T-helper 9 cell (primary cell): ENCODE measurements at regions not wholly inside any gene's neighbourhood (a gene's known extent, or its start where the extent isn't known, plus 50 kb on each side); places are given as distances from the start of the nearest gene placed in this dataset.

Source experiments
- DNase-seq: peaks from one replicate; pipeline ENCODE4 v3.0.0-alpha.2; 2020

DNA sequence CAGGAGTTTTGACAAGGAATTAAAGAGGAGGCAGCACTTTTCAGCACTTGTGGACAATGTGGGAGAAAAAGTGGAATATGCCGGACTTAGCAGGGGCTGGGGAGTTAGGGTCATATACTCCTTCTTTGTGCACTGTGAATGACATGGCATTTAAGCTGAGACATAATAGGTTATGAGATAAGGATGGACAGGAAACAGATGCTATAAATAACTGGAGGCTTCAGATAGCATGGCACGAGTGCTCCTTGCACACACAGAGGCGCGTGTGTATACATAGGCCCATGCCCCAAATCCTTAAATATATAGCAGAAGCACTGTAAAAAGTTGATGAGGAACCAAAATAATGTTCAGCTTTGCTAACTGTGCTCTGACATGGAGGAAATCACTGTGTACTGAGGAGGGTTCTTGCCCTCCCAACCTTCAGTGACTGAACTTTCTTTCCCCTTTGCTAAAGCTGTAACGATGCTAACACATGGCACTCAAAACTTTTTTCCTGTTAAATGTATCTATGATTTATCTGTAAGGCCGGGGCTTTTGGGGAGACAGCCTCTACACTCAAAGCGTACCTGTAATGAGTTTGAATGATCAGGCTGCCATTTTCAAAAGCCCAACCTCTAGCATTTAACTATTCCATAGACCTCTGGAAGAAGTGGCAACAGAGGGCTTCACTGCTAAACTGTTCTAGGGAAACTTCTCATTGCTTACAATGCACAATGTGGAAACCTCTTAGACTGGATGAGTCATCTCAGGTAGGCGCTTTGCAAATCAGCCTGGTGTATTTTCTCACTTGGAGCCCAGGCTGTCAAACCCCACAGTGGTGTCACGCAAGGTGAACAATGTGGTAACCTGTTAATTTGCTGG lies 784.6 kb downstream of the NR2F2 start:
- DNase-seq = no peak

DNA sequence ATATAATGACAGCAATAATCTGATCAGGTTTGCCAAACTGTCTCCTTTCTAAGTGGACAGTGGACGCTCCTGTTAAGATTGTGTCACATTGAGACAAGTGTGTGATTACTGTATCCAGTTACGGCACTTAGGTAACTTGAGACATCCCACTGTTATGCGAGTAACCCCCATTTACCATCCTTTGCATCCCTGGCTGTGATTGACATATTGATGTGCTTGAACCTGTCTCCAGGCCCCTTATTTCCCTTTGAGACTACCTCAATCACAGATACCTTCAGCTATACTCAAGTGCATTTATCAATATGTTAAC lies 785.2 kb downstream of the NR2F2 start:
- no peak for DNase-seq

DNA sequence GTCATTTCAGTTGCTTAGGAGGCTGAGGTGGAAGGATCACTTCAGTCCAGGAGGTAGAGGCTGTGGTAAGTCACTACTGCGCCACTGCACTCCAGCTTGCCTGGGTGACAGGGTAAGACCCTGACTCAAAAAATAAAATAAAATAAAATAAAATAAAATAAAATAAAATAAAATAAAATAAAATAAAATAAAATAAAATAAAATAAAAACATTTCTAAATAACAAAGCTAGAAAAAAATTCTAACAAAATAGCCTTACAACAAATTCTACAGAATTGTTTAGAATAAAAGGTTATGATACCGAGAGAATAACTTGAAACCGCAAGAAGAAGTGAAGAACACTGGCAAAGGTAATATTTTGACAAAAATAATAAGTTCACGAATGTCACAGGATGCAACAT lies 794.3 kb downstream of the NR2F2 start:
- DNase-seq = no peak

DNA sequence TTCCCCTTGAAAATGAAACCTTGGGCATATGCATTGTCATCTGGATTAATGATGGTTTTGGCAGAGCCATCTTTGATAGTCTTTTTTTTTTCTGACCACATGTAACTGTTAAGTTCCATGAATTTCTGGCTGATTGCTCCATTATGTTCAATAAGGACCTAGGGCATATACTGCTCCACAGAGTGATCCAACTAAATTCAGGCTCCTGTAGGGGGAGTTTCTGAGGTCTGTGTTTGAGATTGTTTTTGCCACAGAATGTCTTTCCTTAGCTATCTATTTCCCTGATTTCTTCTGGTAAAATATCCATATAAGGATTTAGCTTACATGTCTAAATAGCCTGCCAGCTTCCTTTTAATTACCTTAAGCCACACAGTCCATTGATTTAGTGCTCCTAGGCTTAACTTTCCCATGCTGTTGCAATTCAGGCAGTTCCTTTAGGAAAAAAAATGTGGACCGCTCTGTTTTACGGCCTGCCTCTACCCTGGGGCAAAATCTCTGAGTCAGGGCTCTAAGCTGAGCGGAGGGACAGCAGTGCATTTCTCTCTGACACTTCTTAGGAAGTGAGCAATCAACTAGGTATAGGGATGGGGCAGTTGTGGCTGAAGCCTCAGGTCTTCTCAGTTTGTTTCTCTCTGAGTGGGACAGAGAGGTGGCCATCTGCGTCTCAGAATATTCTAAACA lies 796.2 kb downstream of the NR2F2 start:
- DNase-seq = no peak

GRCh38 chr15:97129674-97130073 lies 799.2 kb downstream of the NR2F2 start:
- DNase-seq = no peak

GRCh38 chr15:97140216-97140615 lies 809.7 kb downstream of the NR2F2 start:
- DNase-seq = no peak

DNA sequence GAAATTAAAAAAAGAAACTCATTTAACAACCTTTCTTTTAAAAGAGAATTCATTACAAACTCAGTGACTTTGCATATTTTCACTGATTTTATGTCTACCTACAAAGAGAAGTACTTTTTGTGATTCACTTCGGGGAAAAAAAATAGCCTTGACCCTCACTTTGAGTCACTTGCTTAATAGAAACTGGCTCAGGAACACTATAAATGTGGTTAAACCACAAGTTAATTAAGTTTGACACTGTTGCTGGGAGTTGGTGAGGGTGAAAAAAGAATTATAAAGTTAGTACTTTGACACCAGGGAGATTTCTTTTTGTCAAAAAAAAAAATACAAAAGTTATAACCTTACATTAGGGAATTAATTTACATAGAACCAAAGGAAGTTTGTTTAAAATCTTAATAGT lies 810.9 kb downstream of the NR2F2 start:
- no peak for DNase-seq

DNA sequence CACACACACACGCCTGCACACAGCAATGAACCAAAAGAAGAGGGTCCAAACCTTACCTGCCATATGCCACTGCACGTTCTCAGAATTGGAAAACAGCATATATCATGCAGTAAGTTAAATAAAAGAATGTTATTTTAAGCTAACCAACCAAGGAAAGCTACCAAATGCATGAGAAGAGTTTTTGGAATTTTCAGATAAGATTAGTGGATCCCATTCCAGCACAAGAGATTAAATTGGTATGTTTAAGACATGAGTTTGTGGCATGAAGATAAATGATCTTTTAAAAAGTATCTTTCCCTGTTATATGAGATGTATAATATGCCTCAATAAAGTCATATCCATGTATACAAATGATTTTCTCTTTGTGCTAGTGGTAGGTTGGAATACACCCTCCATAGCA lies 811.4 kb downstream of the NR2F2 start:
- DNase-seq = no peak

DNA sequence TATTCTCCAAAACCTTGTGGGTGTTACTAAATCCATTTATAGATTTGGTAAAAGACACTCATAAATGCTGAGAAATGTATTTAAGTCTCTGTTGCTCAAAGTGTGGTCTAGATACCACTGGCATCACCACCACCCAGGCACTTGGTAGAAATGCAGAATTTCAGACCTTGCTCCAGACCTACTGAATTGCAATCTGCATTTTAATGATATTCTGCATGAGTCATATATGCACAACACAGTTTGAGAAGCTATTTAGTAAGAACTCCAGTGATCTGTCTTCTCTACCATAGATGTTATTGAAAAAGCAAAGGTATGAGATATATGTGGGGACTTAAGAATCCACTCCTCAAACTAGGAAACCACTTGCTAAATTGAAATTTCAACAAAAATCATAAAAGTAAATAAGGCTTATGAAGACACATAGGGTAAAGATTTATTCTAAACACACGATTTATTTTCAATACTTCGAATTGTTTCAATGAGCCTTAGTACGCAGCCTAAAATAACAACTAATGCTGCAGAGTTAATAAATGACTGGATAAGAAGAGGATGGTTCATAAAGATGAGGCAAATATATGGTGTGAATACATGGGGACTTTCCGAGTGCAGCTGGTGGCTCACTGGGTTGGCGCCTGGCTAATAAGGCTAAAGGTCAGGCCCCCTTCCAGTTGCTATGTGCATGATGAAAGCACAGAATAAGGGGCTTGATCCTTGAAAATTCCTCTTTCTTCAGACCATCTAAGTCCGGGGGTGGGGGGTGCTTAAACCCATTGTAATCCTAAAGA lies 813.3 kb downstream of the NR2F2 start:
- DNase-seq = no peak

DNA sequence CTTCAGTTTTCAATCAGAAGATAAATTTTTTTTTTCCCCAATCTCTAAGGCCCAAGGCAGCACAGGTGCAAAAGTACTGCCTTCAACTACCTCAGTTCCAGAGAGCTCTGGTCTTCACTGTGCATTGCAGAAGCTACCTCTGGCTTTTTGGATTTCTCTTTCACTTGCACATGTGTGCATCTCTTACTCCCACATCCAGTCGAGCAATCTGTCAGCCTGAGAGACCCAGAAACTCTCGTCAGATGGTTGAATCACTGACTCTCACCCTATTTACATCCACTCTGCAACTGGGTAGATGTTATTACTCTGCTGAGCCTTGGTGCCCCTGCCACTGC lies 813.8 kb downstream of the NR2F2 start:
- DNase-seq = no peak

DNA sequence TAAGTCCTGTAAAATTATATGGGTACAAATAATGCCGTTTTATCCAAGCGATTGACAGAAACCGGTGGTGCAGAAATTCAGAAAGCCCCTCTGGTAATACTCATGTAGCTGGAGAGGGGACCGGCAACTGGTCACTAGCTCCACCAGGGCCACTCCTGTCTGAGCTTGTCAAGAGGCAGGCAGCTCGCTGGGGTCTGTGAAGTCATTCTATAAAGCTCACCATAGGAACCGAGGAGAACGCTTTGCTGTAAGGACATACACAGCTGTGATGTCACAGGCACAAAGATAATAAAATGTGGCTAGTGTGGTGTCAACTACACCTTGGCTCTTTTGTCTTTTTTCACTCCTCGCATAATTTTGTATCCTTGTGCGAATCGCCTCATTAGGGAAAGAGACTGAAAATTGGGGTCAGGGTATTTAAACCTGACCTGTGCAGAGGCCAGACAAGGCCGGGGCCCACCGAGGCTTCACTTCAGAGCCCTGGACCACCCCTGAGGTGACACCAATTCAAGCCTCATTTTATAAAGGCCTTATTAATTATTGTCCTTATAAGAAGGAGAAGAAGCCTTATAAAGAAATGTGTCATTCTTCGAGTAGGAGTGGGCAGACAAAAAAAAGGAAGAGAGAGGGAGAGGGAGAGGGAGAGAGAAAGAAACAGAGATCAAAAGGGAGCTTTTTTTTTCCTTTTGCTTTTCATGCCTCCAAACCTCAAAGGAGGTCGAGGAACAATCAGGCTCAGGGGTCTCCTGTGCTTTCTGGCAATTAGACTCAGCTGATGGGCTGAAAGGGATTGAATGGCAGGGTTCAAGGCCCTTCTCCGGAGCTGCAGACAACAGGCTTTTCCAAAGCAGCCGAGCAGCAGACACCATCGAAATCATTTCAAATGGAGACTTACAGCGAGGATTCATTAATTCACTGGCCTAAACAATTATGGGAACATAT lies 813.3 kb upstream of the ARRDC4 start:
- DNase-seq = no peak

DNA sequence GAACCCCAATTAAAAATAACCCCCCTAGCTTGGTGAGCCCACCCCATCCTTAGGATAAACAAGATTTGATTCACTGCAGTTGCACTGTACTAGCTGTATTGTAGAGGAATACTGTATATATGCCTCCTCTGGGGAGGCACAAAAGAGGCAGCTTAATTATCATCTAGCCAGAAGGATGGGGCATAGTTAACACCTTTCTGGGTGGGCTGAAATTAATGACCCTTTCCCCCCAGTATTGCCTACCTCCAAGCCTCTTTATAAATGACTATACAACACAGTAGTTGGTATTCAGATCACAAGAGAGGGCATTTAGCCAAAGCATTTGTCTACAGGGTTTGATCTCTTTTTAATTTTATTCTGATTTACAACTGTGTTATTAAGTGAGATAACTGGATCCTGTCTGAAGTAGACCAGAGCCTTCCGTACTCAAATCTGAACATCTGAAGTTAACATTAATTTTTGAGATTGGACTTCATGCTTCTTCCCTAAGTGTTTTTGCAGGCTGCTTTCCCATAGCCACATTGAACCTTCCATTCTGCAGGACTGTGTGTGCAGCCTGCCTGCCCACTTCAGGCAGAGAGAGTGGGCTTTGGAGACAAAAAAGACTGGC lies 807.0 kb upstream of the ARRDC4 start:
- DNase-seq = no peak

GRCh38 chr15:97156739-97157265 lies 803.7 kb upstream of the ARRDC4 start:
- no peak for DNase-seq

DNA sequence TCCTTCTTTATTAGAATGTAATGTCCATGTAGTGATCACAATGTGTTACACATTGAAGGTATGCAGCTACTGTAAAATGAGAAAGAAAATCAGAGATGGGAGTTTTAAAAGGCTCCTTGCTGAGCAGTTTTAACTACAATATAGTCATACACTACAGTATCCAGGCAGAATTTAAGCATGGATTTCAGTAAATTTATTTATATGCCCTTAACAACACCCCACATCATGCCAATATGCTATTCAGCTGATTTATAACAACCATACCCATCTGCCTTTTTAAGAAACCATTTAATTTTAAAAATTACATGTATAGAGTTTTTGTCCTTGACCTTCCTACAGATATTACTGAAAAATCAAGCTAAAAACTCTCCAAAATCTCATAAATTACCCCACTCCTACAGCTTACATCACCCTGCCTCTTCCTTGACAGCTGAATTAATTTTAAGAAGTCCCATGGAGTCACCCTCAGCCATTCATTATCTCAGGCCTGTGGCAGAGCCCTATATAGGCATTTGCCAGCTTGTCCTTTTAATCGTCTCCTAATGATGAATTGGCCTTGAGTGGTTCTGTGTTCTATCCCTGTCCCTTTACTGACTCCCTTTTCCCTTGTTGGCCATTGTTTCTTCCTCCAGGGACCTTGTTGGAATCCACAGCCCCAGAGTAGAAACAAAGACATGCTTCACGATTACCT lies 797.6 kb upstream of the ARRDC4 start:
- DNase-seq = no peak

DNA sequence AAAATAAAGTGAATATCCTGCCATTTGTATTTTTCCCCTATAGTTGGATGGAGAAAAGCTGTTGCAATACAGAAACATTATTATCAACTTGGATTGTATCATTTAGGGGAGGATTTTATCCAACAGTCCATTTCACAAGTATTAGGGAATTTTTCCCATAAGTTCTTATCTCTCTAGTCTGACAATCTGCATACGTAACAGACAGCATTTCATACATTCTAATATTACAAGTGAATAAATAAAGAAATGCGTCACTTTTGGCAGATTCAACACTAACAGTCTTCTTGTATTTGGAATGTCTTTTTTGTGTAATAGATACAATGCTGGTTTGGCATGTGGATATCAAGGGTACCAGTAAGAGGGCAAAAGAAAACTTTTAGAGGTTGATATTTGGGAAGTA lies 795.3 kb upstream of the ARRDC4 start:
- no peak for DNase-seq

GRCh38 chr15:97168704-97169475 lies 791.6 kb upstream of the ARRDC4 start:
- no peak for DNase-seq

- DNase-seq = no peak
Measured at GRCh38 chr15:97171556-97171955, 788.9 kb upstream of the ARRDC4 start.

DNA sequence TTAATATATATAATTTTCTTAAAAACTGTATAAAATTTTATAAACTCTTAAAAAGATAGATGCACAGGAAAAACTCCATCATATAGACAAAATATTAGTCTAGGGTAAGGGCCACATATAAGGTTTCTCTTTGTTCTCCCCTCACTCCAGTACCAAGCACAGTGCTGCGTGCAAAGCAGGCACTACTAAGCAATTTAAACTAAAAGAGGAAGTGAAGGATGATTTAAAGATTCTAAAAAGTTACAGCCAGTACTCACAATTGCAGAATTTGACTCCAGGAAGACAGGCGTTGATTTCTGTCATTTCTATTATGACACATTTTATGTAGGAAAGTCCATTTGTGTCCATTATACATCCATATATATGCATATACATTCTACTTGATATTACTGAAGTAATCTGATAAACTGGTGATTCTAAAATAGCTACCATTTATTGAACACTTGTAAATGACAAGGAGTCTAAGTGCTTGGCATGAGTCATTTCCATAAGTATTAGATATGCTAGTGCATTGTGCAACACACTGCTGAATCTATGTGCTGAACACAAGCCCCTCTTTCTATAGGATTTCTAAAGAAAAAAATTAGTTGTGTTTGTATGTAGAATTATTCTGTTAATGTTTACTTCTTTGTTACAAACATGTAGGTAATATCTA lies 785.5 kb upstream of the ARRDC4 start:
- no peak for DNase-seq

DNA sequence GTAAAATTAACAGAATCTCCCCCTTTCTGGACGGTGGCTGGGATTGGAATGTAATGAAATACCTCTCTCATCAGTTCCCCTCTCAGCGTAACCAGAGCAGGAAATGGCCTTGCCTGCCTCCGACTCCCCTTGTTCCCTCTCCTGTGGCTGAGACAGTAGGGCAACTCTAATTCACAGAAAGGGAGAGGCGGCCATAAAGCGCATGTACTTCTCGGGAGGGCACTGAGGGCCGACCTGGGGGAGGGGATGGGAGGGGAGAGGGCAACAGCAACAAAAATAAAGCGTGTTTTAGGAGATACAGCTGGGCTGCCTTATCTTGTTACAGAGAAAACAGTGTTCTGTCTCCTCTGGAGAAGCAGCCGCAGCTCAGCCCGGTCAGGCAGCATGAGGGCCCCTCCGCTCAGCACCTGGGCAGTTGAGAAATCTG lies 783.3 kb upstream of the ARRDC4 start:
- DNase-seq = no peak

- no peak for DNase-seq
Measured at GRCh38 chr15:97182581-97182980, 777.9 kb upstream of the ARRDC4 start.
